ENCODE measurements at regions not wholly inside any gene's neighbourhood (a gene's known extent, or its start where the extent isn't known, plus 50 kb on each side); places are given as distances from the start of the nearest gene placed in this dataset.
"Not testable (repeated sequence)": the region's sequence is repeated elsewhere in the genome, so short reads cannot be mapped to it uniquely, and the experiment has no call there.

DNA sequence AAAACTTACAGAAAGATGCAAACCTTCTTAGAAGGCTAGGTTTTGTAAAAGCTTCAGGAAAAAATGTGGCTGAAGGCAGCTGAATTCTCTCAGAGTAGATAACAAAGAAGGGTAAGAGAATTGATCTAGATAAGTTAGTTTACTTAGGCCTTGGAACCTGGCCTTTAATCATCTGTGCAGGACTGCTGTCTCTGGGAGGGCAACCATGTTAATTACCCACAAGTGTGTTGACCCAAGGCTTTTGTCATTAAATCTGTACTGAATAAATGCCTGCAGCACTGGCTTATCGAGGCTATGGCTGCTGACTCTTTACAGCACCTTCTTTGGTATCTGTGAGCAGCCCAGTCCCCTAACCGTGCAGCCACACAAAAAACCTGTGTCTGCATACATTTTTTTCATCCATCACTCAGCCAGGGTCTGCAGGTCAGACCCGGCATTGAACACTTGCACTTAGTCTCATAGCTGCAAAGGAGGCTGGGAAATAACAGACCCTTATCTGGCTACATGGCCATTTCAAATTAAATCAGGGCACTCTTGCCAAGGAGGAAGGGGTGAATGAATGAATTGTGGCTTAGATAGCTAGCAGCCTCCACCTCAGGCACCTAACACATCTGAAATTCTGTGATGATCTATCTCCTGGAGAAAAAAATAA lies 86.4 kb upstream of the EPCAM start:
- TF ChIP-seq, protein P1, sequence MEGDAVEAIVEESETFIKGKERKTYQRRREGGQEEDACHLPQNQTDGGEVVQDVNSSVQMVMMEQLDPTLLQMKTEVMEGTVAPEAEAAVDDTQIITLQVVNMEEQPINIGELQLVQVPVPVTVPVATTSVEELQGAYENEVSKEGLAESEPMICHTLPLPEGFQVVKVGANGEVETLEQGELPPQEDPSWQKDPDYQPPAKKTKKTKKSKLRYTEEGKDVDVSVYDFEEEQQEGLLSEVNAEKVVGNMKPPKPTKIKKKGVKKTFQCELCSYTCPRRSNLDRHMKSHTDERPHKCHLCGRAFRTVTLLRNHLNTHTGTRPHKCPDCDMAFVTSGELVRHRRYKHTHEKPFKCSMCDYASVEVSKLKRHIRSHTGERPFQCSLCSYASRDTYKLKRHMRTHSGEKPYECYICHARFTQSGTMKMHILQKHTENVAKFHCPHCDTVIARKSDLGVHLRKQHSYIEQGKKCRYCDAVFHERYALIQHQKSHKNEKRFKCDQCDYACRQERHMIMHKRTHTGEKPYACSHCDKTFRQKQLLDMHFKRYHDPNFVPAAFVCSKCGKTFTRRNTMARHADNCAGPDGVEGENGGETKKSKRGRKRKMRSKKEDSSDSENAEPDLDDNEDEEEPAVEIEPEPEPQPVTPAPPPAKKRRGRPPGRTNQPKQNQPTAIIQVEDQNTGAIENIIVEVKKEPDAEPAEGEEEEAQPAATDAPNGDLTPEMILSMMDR (IDR thresholded peaks at IDR 0.05; ENCODE audit: borderline replicate concordance, control extremely low read depth, extremely low read depth, insufficient read depth, missing control alignments), result no peak
- no peak for DNase-seq (ENCODE audit: low spot score)
- in situ Hi-C loops (cut with MboI; ENCODE audit: low sequenced_read_pairs, unreplicated experiment), result no loop called here

DNA sequence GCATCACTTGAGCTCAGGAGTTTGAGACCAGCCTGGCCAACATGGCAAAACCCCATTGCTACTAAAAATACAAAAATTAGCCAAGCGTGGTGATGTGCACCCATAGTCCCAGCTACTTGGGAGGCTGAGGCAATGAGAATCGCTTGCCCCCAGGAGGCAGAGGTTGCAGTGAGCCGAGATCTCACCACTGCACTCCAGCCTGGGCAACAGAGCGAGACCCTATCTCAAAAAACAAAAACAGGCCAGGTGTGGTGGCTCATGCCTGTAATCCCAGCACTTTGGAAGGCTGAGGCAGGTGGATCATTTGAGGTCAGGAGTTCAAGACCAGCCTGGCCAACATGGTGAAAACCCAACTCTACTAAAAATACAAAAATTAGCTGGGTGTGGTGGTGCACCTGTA lies 89.6 kb upstream of the EPCAM start:
- in situ Hi-C loops (cut with MboI; ENCODE audit: low sequenced_read_pairs, unreplicated experiment); DNase-seq (ENCODE audit: low spot score): not testable (repeated sequence)

DNA sequence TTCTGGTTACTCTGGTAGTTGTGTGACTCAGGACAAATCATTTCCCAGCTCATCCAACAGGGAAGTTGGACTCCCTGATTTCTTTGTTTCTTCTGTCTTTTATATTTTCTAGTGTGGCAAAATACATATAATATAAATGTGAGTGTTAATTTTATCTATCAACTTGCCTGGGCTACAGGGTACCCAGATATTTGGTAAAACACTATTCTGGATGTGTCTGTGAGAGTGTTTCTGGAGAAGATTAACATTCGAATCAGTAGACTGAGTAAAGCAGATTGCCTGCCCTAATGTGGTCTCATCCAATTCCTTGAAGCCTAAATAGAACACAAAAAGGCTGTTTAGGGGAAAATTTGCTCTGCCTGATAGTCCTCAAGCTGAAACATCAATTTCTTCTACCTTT lies 91.1 kb upstream of the EPCAM start:
- in situ Hi-C loops (cut with MboI; ENCODE audit: low sequenced_read_pairs, unreplicated experiment), result no loop called here
- TF ChIP-seq, protein P1 (IDR thresholded peaks at IDR 0.05; ENCODE audit: borderline replicate concordance, control extremely low read depth, extremely low read depth, insufficient read depth, missing control alignments), result no peak
- DNase-seq (ENCODE audit: low spot score), result no peak

DNA sequence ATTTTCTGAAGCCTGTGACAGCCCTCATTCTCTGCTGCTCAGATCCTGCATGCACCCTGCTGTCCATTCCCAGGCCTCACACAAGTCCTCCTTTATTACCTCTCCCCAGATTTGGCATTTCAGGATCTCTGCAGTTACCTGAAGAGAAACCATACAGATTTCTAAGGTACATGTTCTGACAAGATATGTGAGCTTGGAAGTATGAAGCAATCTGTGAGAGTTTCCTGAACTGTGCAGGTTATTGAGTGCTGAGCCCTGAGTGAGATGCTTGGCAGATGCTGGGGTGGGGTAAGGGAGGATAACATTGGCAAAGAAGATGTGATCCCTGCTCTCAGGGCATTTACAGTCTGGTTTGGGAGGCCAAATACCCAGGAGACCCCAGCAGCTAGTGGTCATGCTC lies 91.9 kb upstream of the EPCAM start:
- TF ChIP-seq, protein P1 (IDR thresholded peaks at IDR 0.05; ENCODE audit: borderline replicate concordance, control extremely low read depth, extremely low read depth, insufficient read depth, missing control alignments), result no peak
- in situ Hi-C loops (cut with MboI; ENCODE audit: low sequenced_read_pairs, unreplicated experiment), result no loop called here
- no peak for DNase-seq (ENCODE audit: low spot score)

DNA sequence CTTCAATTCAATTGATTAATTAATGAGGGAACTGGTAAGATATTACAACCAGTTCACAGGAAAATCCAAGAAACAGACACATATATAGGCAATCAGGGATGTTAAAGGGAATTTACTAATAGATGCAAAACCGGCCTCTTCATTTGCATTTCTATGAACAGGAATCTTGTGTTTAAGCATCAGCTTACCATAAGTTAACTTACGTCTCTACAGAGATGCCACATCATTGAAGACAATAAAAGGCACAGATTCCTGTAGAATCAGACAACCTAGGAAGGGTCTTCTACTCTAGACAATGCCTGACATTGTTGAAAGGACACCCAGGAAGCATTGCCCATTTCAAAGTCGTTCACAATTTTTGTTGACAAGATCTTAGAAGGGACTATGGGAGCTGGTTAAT lies 93.0 kb upstream of the EPCAM start:
- no peak for DNase-seq (ENCODE audit: low spot score)
- TF ChIP-seq, protein P1 (IDR thresholded peaks at IDR 0.05; ENCODE audit: borderline replicate concordance, control extremely low read depth, extremely low read depth, insufficient read depth, missing control alignments), result no peak
- in situ Hi-C loops (cut with MboI; ENCODE audit: low sequenced_read_pairs, unreplicated experiment), result no loop called here

DNA sequence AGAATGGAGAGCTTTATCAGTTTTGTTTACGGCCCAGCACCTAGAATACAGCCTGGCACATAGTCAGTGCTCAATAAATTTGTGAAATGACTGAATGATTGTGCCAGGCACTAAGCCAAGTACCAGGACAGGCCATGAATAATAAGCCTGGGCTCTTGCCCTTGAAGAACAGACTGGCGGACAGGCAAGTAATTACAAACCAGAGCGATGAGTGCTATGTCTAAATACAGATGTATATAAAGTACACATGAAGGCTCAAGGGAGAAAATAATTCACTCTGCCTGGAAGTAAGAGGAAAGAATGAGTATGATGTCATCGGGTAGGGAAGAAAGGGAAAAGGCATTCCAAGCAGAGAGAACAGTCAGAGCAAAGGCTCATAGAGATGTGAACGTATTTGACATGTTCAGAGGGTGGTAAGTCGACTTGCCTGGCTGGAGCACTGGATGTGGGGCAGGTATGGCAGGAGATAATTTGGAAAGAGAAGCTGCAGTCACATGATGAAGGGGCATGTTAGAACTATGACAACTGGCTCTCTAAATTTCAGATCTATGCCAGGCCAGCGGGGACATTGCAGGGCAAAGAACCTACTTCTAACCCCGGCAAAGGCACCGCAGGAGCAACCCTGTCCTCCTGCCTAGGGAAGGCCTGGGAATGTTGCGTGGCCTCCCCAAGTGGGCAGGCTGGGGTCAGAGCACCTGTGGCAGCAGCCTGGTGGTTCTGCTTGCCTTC lies 94.9 kb upstream of the EPCAM start:
- in situ Hi-C loops (cut with MboI; ENCODE audit: low sequenced_read_pairs, unreplicated experiment), result no loop called here
- DNase-seq (ENCODE audit: low spot score), result no peak
- TF ChIP-seq, protein P1 (IDR thresholded peaks at IDR 0.05; ENCODE audit: borderline replicate concordance, control extremely low read depth, extremely low read depth, insufficient read depth, missing control alignments), result no peak
